Pulmonary artery endothelial cell (primary cell): ENCODE measurements at regions not wholly inside any gene's neighbourhood (a gene's known extent, or its start where the extent isn't known, plus 50 kb on each side); places are given as distances from the start of the nearest gene placed in this dataset.

Experiments used
- DNase-seq: peaks from one replicate; pipeline ENCODE4 v3.0.0-alpha.2; 2011; ENCODE audit warnings: low read depth, low spot score

DNA sequence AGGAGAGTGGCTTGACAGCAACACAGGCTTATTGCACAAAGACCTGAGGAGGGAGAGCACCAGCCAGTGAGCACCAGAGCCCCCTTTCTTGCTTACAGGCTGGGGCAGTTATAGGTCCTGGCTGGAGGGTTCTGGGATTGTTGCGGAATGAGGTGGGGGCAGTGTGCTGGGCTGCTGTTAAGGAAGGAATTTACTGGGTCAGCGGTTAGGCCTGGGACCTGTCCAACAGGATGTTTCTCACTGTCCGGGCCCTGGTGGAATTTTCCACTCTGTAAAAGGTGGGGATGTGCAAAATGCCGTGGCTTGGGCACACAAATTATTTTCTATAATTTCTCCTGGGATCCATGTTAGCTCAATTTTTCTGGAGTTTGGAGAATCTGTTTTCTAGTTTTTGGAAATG lies 757.3 kb downstream of the TYW1 start:
- DNase-seq, result no peak

GRCh38 chr7:67754651-67755050 lies 758.0 kb downstream of the TYW1 start:
- no peak for DNase-seq

- no peak for DNase-seq
Observed at GRCh38 chr7:67758551-67758950, 761.9 kb downstream of the TYW1 start.

DNA sequence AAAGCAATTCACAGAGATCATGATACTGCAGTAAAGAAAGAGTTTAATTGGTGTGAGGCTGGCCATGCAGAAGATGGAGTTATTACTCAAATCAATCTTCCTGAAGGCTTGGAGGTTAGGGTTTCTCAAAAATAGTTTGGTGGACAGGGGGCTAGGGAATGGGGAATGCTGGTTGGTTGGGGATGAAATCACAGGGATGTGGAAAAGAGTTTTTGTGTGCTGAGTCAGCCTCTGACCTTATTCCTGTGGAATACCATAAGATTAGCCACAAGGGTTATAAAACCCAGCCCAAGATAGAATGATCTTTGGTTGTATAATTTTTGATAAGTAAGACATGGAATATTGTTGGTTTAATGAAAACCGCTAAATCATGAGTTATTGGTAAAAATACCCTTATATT lies 764.3 kb downstream of the TYW1 start:
- no peak for DNase-seq

DNA sequence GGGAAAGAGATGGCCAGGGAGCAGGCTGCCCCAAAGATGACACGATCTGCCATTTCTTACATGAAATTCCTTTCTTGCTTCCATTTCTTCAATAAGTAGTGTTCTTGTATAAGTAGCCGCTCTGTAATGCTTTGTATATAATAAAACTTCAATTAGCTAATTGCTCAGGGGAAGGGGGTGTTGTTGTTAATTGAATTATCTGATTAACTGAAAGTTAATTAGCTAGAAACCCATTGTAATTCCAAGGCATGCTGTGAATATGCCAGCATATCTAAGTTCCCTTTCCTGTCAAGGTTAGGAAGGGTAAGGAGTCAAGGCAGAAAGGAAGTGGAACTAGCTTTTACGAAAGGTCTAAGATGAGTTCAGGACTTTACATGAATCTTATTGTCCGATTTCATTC lies 765.9 kb downstream of the TYW1 start:
- DNase-seq, result no peak

GRCh38 chr7:67764289-67764688 lies 767.7 kb downstream of the TYW1 start:
- no peak for DNase-seq

GRCh38 chr7:67765481-67766175 lies 769.0 kb downstream of the TYW1 start:
- DNase-seq, result no peak

DNA sequence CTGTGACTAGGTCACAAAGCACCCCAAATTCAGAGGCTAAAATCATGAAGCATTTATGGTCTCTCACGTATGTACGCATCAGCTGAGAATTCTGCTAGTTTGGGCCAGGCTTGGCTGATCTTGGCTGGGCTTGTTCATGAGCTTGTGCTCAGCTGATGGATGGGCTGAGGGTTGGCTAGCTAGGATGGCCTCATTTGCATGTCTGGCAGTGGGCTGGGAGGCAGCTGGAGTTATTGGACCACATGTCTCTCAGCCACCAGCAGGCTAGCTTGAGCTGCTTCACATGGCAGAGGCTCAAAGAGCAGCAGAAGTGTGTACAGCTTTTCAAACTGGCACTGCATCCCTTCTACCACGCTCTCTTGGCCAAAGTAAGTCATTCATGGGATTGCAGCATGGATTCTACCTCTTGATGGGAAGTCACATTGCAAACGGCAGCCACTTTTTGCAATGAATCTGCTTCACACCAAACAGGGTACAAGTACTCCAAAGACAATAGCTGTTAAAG lies 770.3 kb downstream of the TYW1 start:
- DNase-seq, result no peak

DNA sequence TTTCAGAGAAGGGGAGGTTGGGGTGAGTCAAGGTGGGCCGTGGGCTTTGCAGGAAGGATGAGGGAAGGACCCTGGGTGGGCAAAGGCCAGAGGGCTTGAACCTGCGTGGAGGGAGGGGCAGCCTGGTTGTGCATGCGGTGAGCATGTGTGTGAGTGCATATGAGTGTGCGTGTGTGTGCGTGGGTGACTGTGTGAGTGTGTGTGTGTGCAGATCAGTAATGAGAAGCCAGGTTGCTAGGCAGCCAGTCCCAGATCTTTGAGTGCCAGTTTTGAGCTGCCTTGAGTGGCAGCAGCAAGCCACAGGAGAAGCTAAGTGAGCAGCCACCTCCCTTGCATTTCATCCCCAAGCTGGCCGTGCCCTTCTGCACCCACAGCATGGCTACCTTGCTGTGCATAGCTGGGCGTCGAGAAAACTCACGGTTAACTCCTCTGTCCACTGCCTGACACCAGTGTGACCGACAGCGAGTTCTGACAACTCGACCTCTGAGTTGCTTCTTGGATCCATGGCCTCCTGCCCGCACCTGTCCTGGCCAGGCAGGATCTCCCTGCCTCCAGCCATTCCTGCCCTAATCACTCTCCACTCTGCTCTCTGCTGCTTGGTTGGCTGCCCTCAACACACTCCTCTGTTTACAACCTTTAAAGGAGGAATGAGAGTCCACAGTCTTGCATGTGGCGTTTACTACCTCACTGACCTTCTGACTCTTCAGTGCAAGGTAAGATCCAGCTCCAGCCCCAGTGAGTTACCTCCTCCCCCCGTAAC lies 775.4 kb downstream of the TYW1 start:
- DNase-seq, result no peak

DNA sequence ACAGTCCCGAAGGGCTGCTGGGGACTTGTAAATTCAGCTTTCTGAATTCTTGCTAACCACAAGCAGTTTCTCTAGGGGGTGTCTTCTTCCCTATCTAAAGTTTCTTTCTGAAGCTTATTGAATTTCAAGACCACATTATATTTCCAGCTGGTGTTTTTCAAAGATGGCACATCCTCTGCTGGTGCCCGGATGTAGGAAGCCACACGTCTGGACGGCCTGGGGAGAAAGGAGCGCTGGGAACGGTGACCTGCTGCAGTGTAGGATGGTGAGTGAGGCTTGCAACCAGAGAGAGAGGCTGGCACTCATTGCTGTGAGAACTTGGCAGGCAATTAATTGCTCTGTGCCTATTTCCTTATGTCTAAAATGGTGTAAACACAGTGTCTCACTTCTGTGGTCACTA lies 776.4 kb downstream of the TYW1 start:
- DNase-seq, result no peak

GRCh38 chr7:67777119-67777518 lies 780.5 kb downstream of the TYW1 start:
- no peak for DNase-seq

- DNase-seq, result no peak
Observed at GRCh38 chr7:67781841-67782240, 785.2 kb downstream of the TYW1 start.

DNA sequence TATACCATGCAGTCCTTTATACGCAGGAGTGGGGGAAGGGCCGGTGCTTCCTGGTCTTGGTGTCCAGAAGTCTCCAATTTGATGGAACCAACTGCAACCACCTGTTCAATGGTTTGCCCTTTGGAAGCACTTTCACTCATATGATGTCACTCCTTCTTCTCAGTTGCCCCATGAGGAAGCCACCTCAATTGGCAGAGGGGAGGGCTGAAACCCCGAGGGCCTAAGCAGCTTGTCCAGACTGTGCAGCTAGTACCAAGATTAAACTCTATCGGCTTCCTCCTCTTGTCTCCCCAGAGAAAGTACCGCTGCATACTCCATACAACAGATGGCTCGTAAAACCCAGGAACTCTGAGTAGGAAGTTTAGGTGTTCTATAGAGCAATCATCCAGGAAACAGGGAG lies 789.4 kb downstream of the TYW1 start:
- no peak for DNase-seq

DNA sequence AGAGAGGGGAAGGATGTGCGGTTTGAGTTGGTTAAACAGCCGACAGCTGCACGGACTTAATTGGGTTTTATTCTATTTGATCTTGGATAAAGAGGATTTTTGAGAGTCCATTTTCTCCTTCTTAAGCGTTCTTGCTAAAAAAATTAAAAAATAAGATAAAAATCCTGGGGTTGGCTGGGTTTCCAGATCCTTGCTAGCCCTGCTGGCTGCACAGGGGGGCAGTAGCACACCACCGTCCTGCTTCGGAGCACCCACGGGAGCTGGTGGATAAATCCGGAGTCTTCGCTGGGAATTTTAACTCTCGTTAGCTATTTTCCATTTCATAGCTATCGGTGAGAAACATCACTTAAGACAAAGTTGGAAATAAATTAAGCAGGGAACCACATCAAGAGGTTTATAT lies 792.0 kb downstream of the TYW1 start:
- no peak for DNase-seq

DNA sequence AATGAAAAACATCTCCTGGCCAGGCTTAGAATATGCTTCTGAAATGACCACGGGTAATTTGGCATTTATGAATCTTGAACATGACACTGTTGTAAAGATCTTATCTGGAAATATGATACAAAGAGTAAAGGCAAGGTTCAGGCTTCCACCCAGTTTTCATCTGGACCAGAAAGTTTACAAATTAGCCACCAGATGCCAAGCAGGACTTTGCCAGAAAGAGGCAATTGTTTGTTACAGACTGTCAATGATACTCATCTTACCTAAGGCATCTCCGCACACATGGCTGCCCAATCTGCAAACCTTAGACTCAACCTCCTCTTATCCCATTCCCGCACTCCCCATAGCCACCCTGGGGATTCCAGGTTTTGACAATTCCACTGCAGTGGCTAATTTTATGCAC lies 795.3 kb downstream of the TYW1 start:
- DNase-seq, result no peak

GRCh38 chr7:67794544-67794943 lies 797.9 kb downstream of the TYW1 start:
- DNase-seq, result no peak

- no peak for DNase-seq
Observed at GRCh38 chr7:67803789-67804188, 807.2 kb downstream of the TYW1 start.

DNA sequence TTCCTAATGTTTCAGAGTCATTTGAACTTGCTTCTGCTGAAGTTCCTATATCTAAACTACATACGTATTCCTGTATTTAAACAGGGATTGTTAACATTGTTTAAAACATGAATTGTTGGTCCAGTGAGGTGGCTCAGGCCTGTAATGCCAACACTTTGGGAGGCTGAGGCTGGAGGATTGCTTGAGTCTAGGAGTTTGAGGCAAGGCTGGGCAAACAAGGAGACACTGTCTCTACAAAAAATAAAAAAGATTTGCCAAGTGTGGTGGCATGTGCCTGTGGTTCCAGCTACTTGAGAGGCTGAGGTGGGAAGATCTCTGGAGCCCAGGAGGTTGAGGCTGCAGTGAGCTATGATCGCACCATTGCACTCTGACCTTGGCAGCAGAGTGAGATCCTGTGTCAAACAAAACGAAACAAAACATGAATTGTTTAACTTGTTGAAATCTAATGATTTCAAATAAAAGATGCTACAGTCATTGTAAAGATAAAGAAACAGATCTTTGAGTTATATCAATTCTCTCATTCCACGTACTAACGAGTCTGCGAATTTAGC lies 809.4 kb downstream of the TYW1 start:
- no peak for DNase-seq

DNA sequence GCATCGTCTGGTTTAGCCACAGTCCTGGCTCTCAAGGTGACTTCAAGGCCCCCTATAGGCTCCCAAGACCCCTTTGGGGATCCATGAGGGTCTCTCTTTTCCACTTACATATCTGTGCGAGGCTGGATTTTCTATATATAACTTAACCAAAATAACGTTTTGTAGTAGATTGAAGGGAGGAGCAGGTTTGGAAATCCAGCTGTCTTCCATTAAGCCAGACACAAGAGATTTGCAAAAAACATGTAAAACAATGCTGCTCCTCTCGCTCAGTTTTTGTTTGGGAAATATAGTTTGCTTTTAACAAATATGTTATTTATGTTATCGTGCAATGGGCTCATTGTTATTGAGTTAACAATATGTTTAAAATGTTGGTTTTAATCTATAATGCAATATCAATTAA lies 811.2 kb downstream of the TYW1 start:
- no peak for DNase-seq

DNA sequence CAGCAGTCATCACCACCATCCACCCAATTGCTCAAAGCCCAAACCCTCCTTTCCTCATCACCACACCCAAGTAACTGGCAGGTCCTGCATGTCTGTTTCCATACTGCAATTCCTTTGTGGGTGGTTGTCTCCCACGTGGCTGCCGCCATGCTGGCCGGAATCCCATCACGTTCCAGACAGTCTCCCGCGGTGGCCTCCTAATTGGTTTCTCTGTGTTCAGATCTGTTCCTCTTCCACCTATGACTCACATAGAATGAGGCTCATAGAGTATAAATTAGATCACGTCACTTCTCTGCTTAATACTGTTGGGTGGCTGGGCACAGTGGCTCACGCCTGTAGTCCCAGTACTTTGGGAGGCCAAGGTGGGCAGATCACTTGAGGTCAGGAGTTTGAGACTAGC lies 813.0 kb downstream of the TYW1 start:
- DNase-seq, result no peak

GRCh38 chr7:67813621-67814292 lies 817.1 kb downstream of the TYW1 start:
- DNase-seq, result no peak

- DNase-seq, result no peak
Observed at GRCh38 chr7:67817481-67817880, 820.8 kb downstream of the TYW1 start.
